Ascending aorta (tissue), 2 donors: ENCODE measurements at regions not wholly inside any gene's neighbourhood (a gene's known extent, or its start where the extent isn't known, plus 50 kb on each side); places are given as distances from the start of the nearest gene placed in this dataset.

Source experiments
- DNase-seq, 2 donors: peaks; one replicate each; pipeline ENCODE4 v3.0.0-alpha.2; 2019; ENCODE audit warnings: low spot score in 2 of 2
- H3K27ac ChIP-seq, 2 donors: fragments of 200-600 bp; sonication (generic); one replicate each; pipeline ENCODE4 v1.5.1; 2016 to 2017; ENCODE audit warnings: mild to moderate bottlenecking in 1 of 2
- H3K27me3 ChIP-seq: fragments of 200-600 bp; sonication (generic); one replicate; pipeline ENCODE4 v1.5.1; 2017
- H3K36me3 ChIP-seq, 2 donors: fragments of 200-600 bp; sonication (generic); one replicate each; pipeline ENCODE4 v1.5.1; 2016
- H3K4me1 ChIP-seq, 2 donors: fragments of 200-600 bp; sonication (generic); one replicate each; pipeline ENCODE4 v1.5.1; 2016 to 2017; ENCODE audit warnings: mild to moderate bottlenecking in 1 of 2
- H3K4me3 ChIP-seq, 2 donors: fragments of 200-600 bp; sonication (generic); one replicate each; pipeline ENCODE4 v1.5.1; 2016 to 2017; ENCODE audit warnings: mild to moderate bottlenecking in 1 of 2
- H3K9me3 ChIP-seq, 2 donors: fragments of 200-600 bp; sonication (generic); one replicate each; pipeline ENCODE4 v1.5.1; 2016
- CTCF ChIP-seq, 3 experiments: fragments of 200-600 bp in 2 of 3; fragments of 450-650 bp in 1 of 3; sonication (generic) in 2 of 3; IDR thresholded peaks; one replicate each; pipeline ENCODE4 v1.5.1; 2016 to 2019; ENCODE audit warnings: antibody characterized with exemption in 3 of 3, mild to moderate bottlenecking in 1 of 3, moderate library complexity in 1 of 3
- intact Hi-C: fragments of 100-400 bp; cut with DNase I; formaldehyde crosslinking; loops from one replicate; pipeline ENCODE4 v1.15.1; 2023

- intact Hi-C loops: loop anchor here (5.0 kb wide), 1 partner anchor 162 kb away; the partner anchor contains the start of gene MAMLD1
- H3K27me3 ChIP-seq: no peaks in the 10 kb centered on the region
- H3K36me3 ChIP-seq: no peaks in the 10 kb centered on the region
- DNase-seq: no peak
- H3K27ac ChIP-seq: no peak overlapping the region
- TF ChIP-seq CTCF (IDR thresholded peaks at IDR 0.05): no peak
- no peak overlapping the region for H3K4me3 ChIP-seq
- no peaks in the 10 kb centered on the region for H3K4me1 ChIP-seq
- no peaks in the 10 kb centered on the region for H3K9me3 ChIP-seq
These were observed 163.3 kb upstream of the MAMLD1 start for GRCh38 chrX:150199803-150200202.

GRCh38 chrX:150200361-150200760, 162.8 kb upstream of the MAMLD1 start:
- no peaks in the 10 kb centered on the region for H3K36me3 ChIP-seq
- intact Hi-C loops: loop anchor here (5.0 kb wide), 1 partner anchor 162 kb away; the partner anchor contains the start of gene MAMLD1
- H3K4me1 ChIP-seq: no peaks in the 10 kb centered on the region
- no peak overlapping the region for H3K27ac ChIP-seq
- H3K9me3 ChIP-seq: no peaks in the 10 kb centered on the region
- no peak for TF ChIP-seq CTCF (IDR thresholded peaks at IDR 0.05)
- no peak for DNase-seq
- H3K4me3 ChIP-seq: no peak overlapping the region
- no peaks in the 10 kb centered on the region for H3K27me3 ChIP-seq

GRCh38 chrX:150200820-150201287, 162.3 kb upstream of the MAMLD1 start:
- Histone ChIP-seq H3K27ac (no peak overlapping the region), H3K27me3 (no peaks in the 10 kb centered on the region), H3K36me3 (no peaks in the 10 kb centered on the region), H3K9me3 (no peaks in the 10 kb centered on the region), H3K4me1 (no peaks in the 10 kb centered on the region), H3K4me3 (no peak overlapping the region)
- no peak for TF ChIP-seq CTCF (IDR thresholded peaks at IDR 0.05)
- DNase-seq: peak; percentile 60 to 89
- intact Hi-C loops: loop anchor here (5.0 kb wide), 1 partner anchor 161 kb away; the partner anchor contains the start of gene MAMLD1

GRCh38 chrX:150201391-150201790, 161.7 kb upstream of the MAMLD1 start:
- H3K27ac ChIP-seq: no peak overlapping the region
- H3K27me3 ChIP-seq: no peaks in the 10 kb centered on the region
- H3K4me3 ChIP-seq: no peak overlapping the region
- H3K36me3 ChIP-seq: no peaks in the 10 kb centered on the region
- intact Hi-C loops: loop anchor here (5.0 kb wide), 1 partner anchor 161 kb away; the partner anchor contains the start of gene MAMLD1
- TF ChIP-seq CTCF (IDR thresholded peaks at IDR 0.05): no peak
- DNase-seq: no peak
- no peaks in the 10 kb centered on the region for H3K9me3 ChIP-seq
- no peaks in the 10 kb centered on the region for H3K4me1 ChIP-seq

GRCh38 chrX:150201841-150202240, 161.3 kb upstream of the MAMLD1 start:
- no peaks in the 10 kb centered on the region for H3K27me3 ChIP-seq
- no peak for TF ChIP-seq CTCF (IDR thresholded peaks at IDR 0.05)
- intact Hi-C loops: loop anchor here (5.0 kb wide), 1 partner anchor 160 kb away; the partner anchor contains the start of gene MAMLD1
- no peaks in the 10 kb centered on the region for H3K36me3 ChIP-seq
- H3K4me1 ChIP-seq: no peaks in the 10 kb centered on the region
- DNase-seq: no peak
- H3K4me3 ChIP-seq: no peak overlapping the region
- H3K27ac ChIP-seq: no peak overlapping the region
- no peaks in the 10 kb centered on the region for H3K9me3 ChIP-seq
